ENCODE measurements at regions not wholly inside any gene's neighbourhood (a gene's known extent, or its start where the extent isn't known, plus 50 kb on each side); places are given as distances from the start of the nearest gene placed in this dataset.

DNA sequence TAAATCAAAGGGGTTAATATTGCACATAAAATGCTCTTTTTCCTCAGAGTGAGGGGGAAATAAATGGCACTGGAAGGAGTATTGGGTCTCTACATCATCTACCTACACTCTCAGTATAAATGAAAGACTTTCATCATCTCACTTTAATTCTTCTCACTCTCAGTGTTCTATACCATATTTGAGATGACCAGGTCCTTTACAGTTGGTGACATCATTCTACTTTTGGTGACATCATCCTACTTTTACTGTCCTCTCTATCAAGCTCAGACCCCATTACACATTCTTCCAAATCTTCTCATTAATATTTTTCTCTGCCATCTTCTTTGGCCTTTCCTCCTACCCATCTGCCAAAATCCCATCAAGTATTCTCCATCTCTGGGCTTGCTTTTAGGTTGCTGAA, 74.6 kb upstream of the TMEM106B start:
- no peak for DNase-seq

DNA sequence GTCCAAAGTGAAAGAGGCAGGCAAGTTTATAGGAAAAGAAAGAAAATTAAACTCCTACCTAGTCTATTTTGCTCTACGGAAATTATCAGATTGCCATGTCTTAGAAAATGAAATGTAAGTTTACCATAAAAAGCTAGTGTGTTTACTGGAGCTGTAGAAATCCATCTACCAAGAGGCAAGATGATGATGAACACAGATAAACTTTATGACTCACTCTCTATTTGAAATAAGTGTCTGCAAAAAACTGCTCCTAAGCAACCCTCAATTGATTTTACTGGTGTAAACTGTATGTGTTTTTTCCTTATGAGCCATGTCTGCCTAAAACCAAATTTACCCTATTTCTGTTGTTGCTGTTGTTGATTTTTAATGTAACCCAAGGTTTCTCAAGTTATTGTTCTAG, 73.8 kb upstream of the TMEM106B start:
- DNase-seq: no peak

DNA sequence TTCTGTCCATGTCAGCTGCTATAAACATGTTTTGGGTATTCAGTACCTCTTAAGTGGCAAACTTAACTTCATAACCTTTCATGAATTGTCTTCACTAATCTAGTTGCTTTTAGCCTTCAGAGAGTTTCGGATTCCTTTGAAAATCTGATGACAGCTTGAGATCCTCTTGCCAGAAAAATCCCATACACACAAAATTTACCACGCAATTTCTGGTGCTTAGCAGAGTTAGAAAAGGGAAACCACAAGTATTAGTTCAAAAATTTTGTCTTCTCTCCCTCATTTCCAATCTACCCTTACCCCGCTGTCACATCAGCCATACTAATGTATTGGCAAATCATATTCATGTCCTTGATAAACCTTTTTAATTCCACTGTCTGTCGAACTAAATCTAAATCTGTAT, 72.7 kb upstream of the TMEM106B start:
- no peak for DNase-seq

GRCh38 chr7:12139416-12139815, 71.7 kb upstream of the TMEM106B start:
- no peak for DNase-seq

DNA sequence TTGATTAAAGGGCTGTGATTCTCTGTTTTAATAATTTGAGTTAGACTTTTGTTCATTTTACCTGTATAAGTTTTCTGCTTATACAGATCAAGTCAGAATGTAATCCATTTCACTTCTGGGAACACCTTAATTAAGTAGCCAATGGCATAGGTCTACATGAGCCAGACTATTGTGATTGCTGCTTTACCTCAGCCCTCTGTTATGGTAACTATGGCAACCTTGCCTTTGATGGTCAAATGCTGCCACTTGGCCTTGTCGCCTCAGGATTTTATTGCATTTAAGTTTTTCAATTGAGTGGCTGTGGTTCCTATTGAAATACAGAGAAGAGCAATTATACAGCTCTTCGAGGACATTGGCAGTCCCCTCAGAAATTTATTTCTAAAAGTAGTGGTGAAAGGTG, 64.3 kb upstream of the TMEM106B start:
- no peak for DNase-seq

DNA sequence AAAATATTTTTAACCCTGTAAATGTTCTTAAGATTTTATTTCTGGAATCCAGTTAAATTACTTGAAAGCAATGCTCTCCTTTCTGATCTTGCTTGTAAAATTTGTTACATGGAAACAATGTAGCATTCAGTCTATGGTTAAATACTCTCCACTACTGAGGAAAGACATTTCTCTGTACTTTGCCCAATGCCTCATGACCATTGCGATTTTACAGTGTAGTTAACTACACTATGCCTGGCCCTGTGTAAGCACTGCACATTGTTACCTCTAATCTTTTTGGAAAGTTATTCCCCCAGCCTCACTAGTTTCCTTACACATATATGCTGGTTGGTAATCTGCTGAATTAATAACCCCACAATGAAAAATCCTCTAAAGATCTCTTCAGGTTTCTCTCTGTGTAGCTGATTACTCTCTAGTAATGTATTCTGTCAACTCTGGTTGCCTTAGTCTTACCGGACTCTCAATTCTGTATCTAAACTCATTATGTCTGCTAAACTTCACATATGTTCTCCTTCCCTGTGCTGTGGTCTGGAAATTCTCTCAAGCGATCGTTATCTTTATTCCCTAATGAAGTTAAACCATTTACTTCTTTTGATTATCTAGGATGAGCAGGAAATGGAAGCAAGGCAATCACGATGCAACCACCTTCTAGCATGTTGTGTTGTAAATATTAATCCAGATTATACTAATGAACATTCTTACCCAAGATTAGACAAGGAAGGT, 58.7 kb upstream of the TMEM106B start:
- DNase-seq: no peak

- no peak for DNase-seq
These were observed 57.0 kb upstream of the TMEM106B start for GRCh38 chr7:12154119-12154518.

- DNase-seq: no peak
These were observed 53.6 kb upstream of the TMEM106B start for GRCh38 chr7:12157517-12157916.

DNA sequence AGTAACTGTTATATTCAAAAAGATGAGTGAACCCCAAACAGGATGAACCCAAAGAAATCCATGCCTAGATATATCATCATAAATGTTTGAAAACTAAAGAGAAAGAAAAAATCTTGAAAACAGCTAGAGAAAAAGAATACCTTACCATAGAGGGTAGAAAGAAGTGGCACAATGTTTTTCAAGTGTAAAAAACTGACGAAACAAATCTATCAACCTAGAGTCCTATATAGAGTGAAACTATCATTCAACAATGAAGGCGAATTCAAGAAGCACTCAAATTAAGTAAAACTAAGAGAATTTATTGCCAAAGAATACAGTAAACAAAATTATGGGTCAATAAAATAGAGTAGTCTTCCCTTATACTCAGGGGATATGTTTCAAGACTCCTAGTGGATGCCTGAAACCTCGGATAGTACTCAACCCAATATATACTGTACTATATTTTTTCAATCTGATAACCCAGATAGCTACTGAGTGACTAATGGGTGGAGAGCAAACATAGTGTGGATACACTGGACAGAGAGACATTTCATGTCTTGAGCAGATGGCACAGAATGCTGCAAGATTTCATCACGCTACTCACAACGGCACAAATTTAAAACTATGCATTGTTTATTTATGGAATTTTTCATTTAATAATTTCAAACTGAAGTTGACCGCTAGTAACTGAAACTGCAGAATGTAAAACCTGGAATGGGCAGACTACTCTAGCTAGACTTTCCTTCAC, 52.6 kb upstream of the TMEM106B start:
- no peak for DNase-seq

GRCh38 chr7:12161146-12161545, 49.9 kb upstream of the TMEM106B start:
- no peak for DNase-seq
